ENCODE measurements at regions not wholly inside any gene's neighbourhood (a gene's known extent, or its start where the extent isn't known, plus 50 kb on each side); places are given as distances from the start of the nearest gene placed in this dataset.

- no peak overlapping the region for H3K27ac ChIP-seq (ENCODE audit: low read depth, low read length)
- no peaks in the 10 kb centered on the region for H3K27me3 ChIP-seq (ENCODE audit: control insufficient read depth, insufficient read depth, low read length)
- H3K9ac ChIP-seq (ENCODE audit: low read length), result no peak overlapping the region
- peaks cover 30% of the 10 kb centered on the region for H3K4me1 ChIP-seq (ENCODE audit: control insufficient read depth, insufficient read depth, low read length)
- no peaks in the 10 kb centered on the region for H3K36me3 ChIP-seq (ENCODE audit: control insufficient read depth, insufficient read depth, low read length)
- H3K4me3 ChIP-seq (ENCODE audit: low read length), result no peak overlapping the region
Observed at GRCh38 chr10:31621733-31622132, 302.7 kb downstream of the ZEB1 start.

- H3K4me1 ChIP-seq (ENCODE audit: control insufficient read depth, insufficient read depth, low read length), result peaks cover 30% of the 10 kb centered on the region
- no peak overlapping the region for H3K4me3 ChIP-seq (ENCODE audit: low read length)
- no peaks in the 10 kb centered on the region for H3K27me3 ChIP-seq (ENCODE audit: control insufficient read depth, insufficient read depth, low read length)
- no peaks in the 10 kb centered on the region for H3K36me3 ChIP-seq (ENCODE audit: control insufficient read depth, insufficient read depth, low read length)
- no peak overlapping the region for H3K27ac ChIP-seq (ENCODE audit: low read depth, low read length)
- H3K9ac ChIP-seq (ENCODE audit: low read length), result no peak overlapping the region
Observed at GRCh38 chr10:31620226-31621151, 301.5 kb downstream of the ZEB1 start.

GRCh38 chr10:31619531-31620061, 300.6 kb downstream of the ZEB1 start:
- Histone ChIP-seq H3K36me3 (ENCODE audit: control insufficient read depth, insufficient read depth, low read length) (no peaks in the 10 kb centered on the region), H3K9ac (ENCODE audit: low read length) (no peak overlapping the region), H3K27ac (ENCODE audit: low read depth, low read length) (no peak overlapping the region), H3K4me1 (ENCODE audit: control insufficient read depth, insufficient read depth, low read length) (peaks cover 30% of the 10 kb centered on the region), H3K27me3 (ENCODE audit: control insufficient read depth, insufficient read depth, low read length) (no peaks in the 10 kb centered on the region), H3K4me3 (ENCODE audit: low read length) (no peak overlapping the region)

- Histone ChIP-seq H3K4me1 (ENCODE audit: control insufficient read depth, insufficient read depth, low read length) (peaks cover 26% of the 10 kb centered on the region), H3K9ac (ENCODE audit: low read length) (no peak overlapping the region), H3K27ac (ENCODE audit: low read depth, low read length) (no peak overlapping the region), H3K36me3 (ENCODE audit: control insufficient read depth, insufficient read depth, low read length) (no peaks in the 10 kb centered on the region), H3K4me3 (ENCODE audit: low read length) (no peak overlapping the region), H3K27me3 (ENCODE audit: control insufficient read depth, insufficient read depth, low read length) (no peaks in the 10 kb centered on the region)
Observed at GRCh38 chr10:31618541-31619291, 299.7 kb downstream of the ZEB1 start.

GRCh38 chr10:31617757-31618156, 298.7 kb downstream of the ZEB1 start:
- Histone ChIP-seq H3K9ac (ENCODE audit: low read length) (no peak overlapping the region), H3K36me3 (ENCODE audit: control insufficient read depth, insufficient read depth, low read length) (no peaks in the 10 kb centered on the region), H3K27me3 (ENCODE audit: control insufficient read depth, insufficient read depth, low read length) (no peaks in the 10 kb centered on the region), H3K27ac (ENCODE audit: low read depth, low read length) (no peak overlapping the region), H3K4me3 (ENCODE audit: low read length) (no peak overlapping the region), H3K4me1 (ENCODE audit: control insufficient read depth, insufficient read depth, low read length) (peaks cover 19% of the 10 kb centered on the region)

- H3K27ac ChIP-seq (ENCODE audit: low read depth, low read length), result no peak overlapping the region
- no peak overlapping the region for H3K4me3 ChIP-seq (ENCODE audit: low read length)
- H3K27me3 ChIP-seq (ENCODE audit: control insufficient read depth, insufficient read depth, low read length), result no peaks in the 10 kb centered on the region
- no peaks in the 10 kb centered on the region for H3K36me3 ChIP-seq (ENCODE audit: control insufficient read depth, insufficient read depth, low read length)
- H3K4me1 ChIP-seq (ENCODE audit: control insufficient read depth, insufficient read depth, low read length), result peaks cover 17% of the 10 kb centered on the region
- H3K9ac ChIP-seq (ENCODE audit: low read length), result no peak overlapping the region
Observed at GRCh38 chr10:31617133-31617532, 298.1 kb downstream of the ZEB1 start.

- H3K27me3 ChIP-seq (ENCODE audit: control insufficient read depth, insufficient read depth, low read length), result no peaks in the 10 kb centered on the region
- peaks cover 9% of the 10 kb centered on the region for H3K4me1 ChIP-seq (ENCODE audit: control insufficient read depth, insufficient read depth, low read length)
- H3K36me3 ChIP-seq (ENCODE audit: control insufficient read depth, insufficient read depth, low read length), result no peaks in the 10 kb centered on the region
- H3K9ac ChIP-seq (ENCODE audit: low read length), result no peak overlapping the region
- H3K27ac ChIP-seq (ENCODE audit: low read depth, low read length), result no peak overlapping the region
- H3K4me3 ChIP-seq (ENCODE audit: low read length), result no peak overlapping the region
Observed at GRCh38 chr10:31615129-31615528, 296.1 kb downstream of the ZEB1 start.

GRCh38 chr10:31614611-31615010, 295.6 kb downstream of the ZEB1 start:
- no peak overlapping the region for H3K4me3 ChIP-seq (ENCODE audit: low read length)
- no peaks in the 10 kb centered on the region for H3K36me3 ChIP-seq (ENCODE audit: control insufficient read depth, insufficient read depth, low read length)
- H3K27ac ChIP-seq (ENCODE audit: low read depth, low read length), result no peak overlapping the region
- no peaks in the 10 kb centered on the region for H3K27me3 ChIP-seq (ENCODE audit: control insufficient read depth, insufficient read depth, low read length)
- H3K9ac ChIP-seq (ENCODE audit: low read length), result no peak overlapping the region
- H3K4me1 ChIP-seq (ENCODE audit: control insufficient read depth, insufficient read depth, low read length), result peaks cover 4% of the 10 kb centered on the region

GRCh38 chr10:31612082-31612481, 293.1 kb downstream of the ZEB1 start:
- H3K4me1 ChIP-seq (ENCODE audit: control insufficient read depth, insufficient read depth, low read length), result no peaks in the 10 kb centered on the region
- no peak overlapping the region for H3K9ac ChIP-seq (ENCODE audit: low read length)
- H3K27me3 ChIP-seq (ENCODE audit: control insufficient read depth, insufficient read depth, low read length), result no peaks in the 10 kb centered on the region
- no peaks in the 10 kb centered on the region for H3K36me3 ChIP-seq (ENCODE audit: control insufficient read depth, insufficient read depth, low read length)
- H3K27ac ChIP-seq (ENCODE audit: low read depth, low read length), result no peak overlapping the region
- no peak overlapping the region for H3K4me3 ChIP-seq (ENCODE audit: low read length)

- Histone ChIP-seq H3K4me1 (ENCODE audit: control insufficient read depth, insufficient read depth, low read length) (peaks cover 4% of the 10 kb centered on the region), H3K4me3 (ENCODE audit: low read length) (no peak overlapping the region), H3K27me3 (ENCODE audit: control insufficient read depth, insufficient read depth, low read length) (no peaks in the 10 kb centered on the region), H3K27ac (ENCODE audit: low read depth, low read length) (no peak overlapping the region), H3K36me3 (ENCODE audit: control insufficient read depth, insufficient read depth, low read length) (no peaks in the 10 kb centered on the region), H3K9ac (ENCODE audit: low read length) (no peak overlapping the region)
Observed at GRCh38 chr10:31611161-31611560, 292.1 kb downstream of the ZEB1 start.

GRCh38 chr10:31607481-31607880, 288.5 kb downstream of the ZEB1 start:
- Histone ChIP-seq H3K27ac (ENCODE audit: low read depth, low read length) (no peak overlapping the region), H3K4me1 (ENCODE audit: control insufficient read depth, insufficient read depth, low read length) (peaks cover 7% of the 10 kb centered on the region), H3K9ac (ENCODE audit: low read length) (no peak overlapping the region), H3K36me3 (ENCODE audit: control insufficient read depth, insufficient read depth, low read length) (no peaks in the 10 kb centered on the region), H3K27me3 (ENCODE audit: control insufficient read depth, insufficient read depth, low read length) (no peaks in the 10 kb centered on the region), H3K4me3 (ENCODE audit: low read length) (no peak overlapping the region)

GRCh38 chr10:31606841-31607240, 287.8 kb downstream of the ZEB1 start:
- Histone ChIP-seq H3K36me3 (ENCODE audit: control insufficient read depth, insufficient read depth, low read length) (no peaks in the 10 kb centered on the region), H3K27ac (ENCODE audit: low read depth, low read length) (no peak overlapping the region), H3K4me3 (ENCODE audit: low read length) (no peak overlapping the region), H3K4me1 (ENCODE audit: control insufficient read depth, insufficient read depth, low read length) (peaks cover 7% of the 10 kb centered on the region), H3K27me3 (ENCODE audit: control insufficient read depth, insufficient read depth, low read length) (no peaks in the 10 kb centered on the region), H3K9ac (ENCODE audit: low read length) (no peak overlapping the region)

All from rectal smooth muscle tissue (tissue), 1 donor.